Neural cell (in vitro differentiated cells): ENCODE measurements at regions not wholly inside any gene's neighbourhood (a gene's known extent, or its start where the extent isn't known, plus 50 kb on each side); places are given as distances from the start of the nearest gene placed in this dataset.

Experiments
- H2AFZ ChIP-seq: fragments of 200-600, 300-800 bp; sonication (generic), shearing (Covaris generic); 2 replicates; pipeline ENCODE4 v1.6.0; 2014; ENCODE audit warnings: low read depth, mild to moderate bottlenecking, antibody characterized with exemption, low read length, moderate library complexity
- H3F3A ChIP-seq: fragments of 200-600 bp; shearing (Covaris generic); 2 replicates; pipeline ENCODE4 v1.6.1; 2016; ENCODE audit warnings: mild to moderate bottlenecking, moderate library complexity, mixed read lengths, antibody characterized with exemption, low read length; ENCODE audit not compliant: insufficient read depth, poor library complexity, severe bottlenecking
- H3K27ac ChIP-seq: fragments of 200-600, 300-800 bp; sonication (generic), shearing (Covaris generic); 2 replicates; pipeline ENCODE4 v1.5.1; 2014; ENCODE audit warnings: mild to moderate bottlenecking, low read length, moderate library complexity
- H3K27me3 ChIP-seq: fragments of 300-800, 200-600 bp; sonication (generic), shearing (Covaris generic); 2 replicates; pipeline ENCODE4 v1.6.0; 2014; ENCODE audit warnings: mild to moderate bottlenecking, low read depth, low read length, moderate library complexity; ENCODE audit not compliant: insufficient read depth
- H3K36me3 ChIP-seq: fragments of 300-800, 200-600 bp; sonication (generic), shearing (Covaris generic); 2 replicates; pipeline ENCODE4 v1.5.1; 2014; ENCODE audit warnings: mild to moderate bottlenecking, antibody characterized with exemption, low read length, moderate library complexity; ENCODE audit not compliant: insufficient read depth
- H3K4me2 ChIP-seq: fragments of 300-800, 200-600 bp; sonication (generic), shearing (Covaris generic); 2 replicates; pipeline ENCODE4 v1.6.0; 2014; ENCODE audit warnings: mild to moderate bottlenecking, low read length
- H3K4me3 ChIP-seq: fragments of 300-800, 200-600 bp; sonication (generic), shearing (Covaris generic); 2 replicates; pipeline ENCODE4 v1.5.1; 2014; ENCODE audit warnings: mild to moderate bottlenecking, low read length, moderate library complexity
- H3K79me2 ChIP-seq: fragments of 200-600 bp; shearing (Covaris generic); replicated peaks from 2 replicates; pipeline ENCODE4 v1.6.0; 2014; ENCODE audit warnings: mild to moderate bottlenecking, low read length, moderate library complexity; ENCODE audit not compliant: insufficient read depth
- H3K9ac ChIP-seq: fragments of 300-800, 200-600 bp; sonication (generic), shearing (Covaris generic); 2 replicates; pipeline ENCODE4 v1.6.1; 2016; ENCODE audit warnings: mild to moderate bottlenecking, low read length, mixed read lengths
- H3K9me2 ChIP-seq: fragments of 200-600 bp; shearing (Covaris generic); 2 replicates; pipeline ENCODE4 v1.6.1; 2016; ENCODE audit warnings: mild to moderate bottlenecking, low read length, mixed read lengths; ENCODE audit not compliant: insufficient read depth
- H3K9me3 ChIP-seq: fragments of 200-600, 300-800 bp; sonication (generic), shearing (Covaris generic); 2 replicates; pipeline ENCODE4 v1.6.1; 2016; ENCODE audit warnings: mild to moderate bottlenecking, mixed run types, low read length, moderate library complexity, mixed read lengths
- H4K20me1 ChIP-seq: fragments of 200-600 bp; shearing (Covaris generic); 2 replicates; pipeline ENCODE4 v1.6.1; 2016; ENCODE audit warnings: mild to moderate bottlenecking, mixed run types; ENCODE audit not compliant: insufficient read depth
- EP300 ChIP-seq: fragments of 450-650 bp; conservative IDR thresholded peaks from 2 replicates; pipeline ENCODE4 v1.6.1; 2014; ENCODE audit warnings: antibody characterized with exemption, mild to moderate bottlenecking, moderate library complexity; ENCODE audit not compliant: poor library complexity, severe bottlenecking
- EZH2 ChIP-seq: fragments of 200-600, 300-800 bp; shearing (Covaris generic), sonication (generic); IDR thresholded peaks from 2 replicates; pipeline ENCODE4 v1.6.1; 2014; ENCODE audit warnings: antibody characterized with exemption, low read length, borderline replicate concordance, mild to moderate bottlenecking; ENCODE audit not compliant: insufficient read depth, poor library complexity, severe bottlenecking
- MXI1 ChIP-seq: fragments of 450-650 bp; conservative IDR thresholded peaks from 2 replicates; pipeline ENCODE4 v1.6.1; 2014; ENCODE audit warnings: antibody characterized with exemption, mild to moderate bottlenecking; ENCODE audit not compliant: poor library complexity, severe bottlenecking
- POLR2AphosphoS5 ChIP-seq: IDR thresholded peaks from 2 replicates; pipeline ENCODE4 v1.6.1; 2012
- RAD21 ChIP-seq: fragments of 450-650 bp; conservative IDR thresholded peaks from 2 replicates; pipeline ENCODE4 v1.6.1; 2014; ENCODE audit warnings: antibody characterized with exemption, mild to moderate bottlenecking, moderate library complexity
- SMC3 ChIP-seq: fragments of 450-650 bp; conservative IDR thresholded peaks from 2 replicates; pipeline ENCODE4 v1.6.1; 2014; ENCODE audit warnings: antibody characterized with exemption, mild to moderate bottlenecking, moderate library complexity; ENCODE audit not compliant: poor library complexity
- TAF1 ChIP-seq: IDR thresholded peaks from 2 replicates; pipeline ENCODE4 v1.6.1; 2012; ENCODE audit warnings: low read depth
- TF ChIP-seq, protein P1 (sequence below): fragments of 450-650 bp; IDR thresholded peaks from 2 replicates; pipeline ENCODE4 v1.5.1; 2014; ENCODE audit warnings: antibody characterized with exemption, mild to moderate bottlenecking, moderate library complexity; ENCODE audit not compliant: poor library complexity, severe bottlenecking
- TF ChIP-seq, protein P2 (sequence below): IDR thresholded peaks from 2 replicates; pipeline ENCODE4 v1.6.1; 2012; ENCODE audit warnings: borderline replicate concordance

DNA sequence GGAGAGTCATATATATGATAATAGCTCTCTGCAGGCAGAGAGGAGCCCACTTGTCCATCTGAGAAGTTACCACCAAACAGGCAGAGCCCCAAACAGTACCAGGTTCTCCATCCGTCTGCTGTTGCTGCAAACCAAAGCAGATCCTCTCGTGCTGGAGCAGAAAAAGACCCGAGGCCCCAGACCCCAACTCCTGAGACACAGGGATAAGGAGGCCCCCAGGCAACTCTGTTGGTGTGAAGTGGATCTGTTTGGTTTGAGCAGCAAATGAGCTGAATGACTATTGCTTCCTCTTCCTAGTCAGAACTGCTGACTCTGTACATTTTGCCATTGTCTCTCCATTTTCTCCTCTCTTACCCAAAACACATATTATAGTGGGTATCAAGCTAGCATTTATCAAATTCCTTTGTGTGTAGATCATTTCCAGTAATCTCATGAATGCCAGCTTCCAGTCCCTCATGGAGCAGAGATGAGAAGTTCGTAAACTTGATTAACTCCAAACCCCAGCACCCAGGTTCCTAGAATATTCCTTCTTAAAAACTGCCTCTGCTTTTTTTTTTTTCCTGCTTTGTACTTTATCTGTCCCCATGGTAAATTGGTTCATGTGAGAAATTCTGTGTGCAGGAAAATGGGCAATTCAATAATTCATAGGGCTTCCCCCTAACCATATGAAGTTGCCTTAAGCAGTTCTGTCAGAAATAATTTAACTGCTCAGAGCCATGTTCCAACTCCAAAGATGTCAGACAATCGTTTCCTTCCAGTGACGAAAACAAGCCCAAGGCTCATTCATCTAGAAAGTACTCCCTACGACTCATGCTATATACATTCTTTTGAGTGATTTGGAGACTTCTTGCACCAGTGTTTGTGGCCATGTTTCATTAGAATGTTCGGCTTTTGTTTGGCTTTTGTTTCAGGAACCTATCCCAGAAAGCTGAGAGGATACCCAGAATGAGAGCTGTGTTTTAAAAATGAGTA lies 98.6 kb upstream of the ATXN3L start:
- no peaks in the 10 kb centered on the region for H3K9me2 ChIP-seq
- no peaks in the 10 kb centered on the region for H3K9me3 ChIP-seq
- no peaks in the 10 kb centered on the region for H3K36me3 ChIP-seq
- no peak overlapping the region for H2AFZ ChIP-seq
- H3K27ac ChIP-seq = no peak overlapping the region
- no peaks in the 10 kb centered on the region for H3F3A ChIP-seq
- H3K4me3 ChIP-seq = no peak overlapping the region
- H3K27me3 ChIP-seq = no peaks in the 10 kb centered on the region
- H3K9ac ChIP-seq = no peak overlapping the region
- no peak for TF ChIP-seq MXI1
- no peak for TF ChIP-seq EP300
- TF ChIP-seq TAF1 = no peak
- no peak for TF ChIP-seq RAD21
- TF ChIP-seq, protein P1, sequence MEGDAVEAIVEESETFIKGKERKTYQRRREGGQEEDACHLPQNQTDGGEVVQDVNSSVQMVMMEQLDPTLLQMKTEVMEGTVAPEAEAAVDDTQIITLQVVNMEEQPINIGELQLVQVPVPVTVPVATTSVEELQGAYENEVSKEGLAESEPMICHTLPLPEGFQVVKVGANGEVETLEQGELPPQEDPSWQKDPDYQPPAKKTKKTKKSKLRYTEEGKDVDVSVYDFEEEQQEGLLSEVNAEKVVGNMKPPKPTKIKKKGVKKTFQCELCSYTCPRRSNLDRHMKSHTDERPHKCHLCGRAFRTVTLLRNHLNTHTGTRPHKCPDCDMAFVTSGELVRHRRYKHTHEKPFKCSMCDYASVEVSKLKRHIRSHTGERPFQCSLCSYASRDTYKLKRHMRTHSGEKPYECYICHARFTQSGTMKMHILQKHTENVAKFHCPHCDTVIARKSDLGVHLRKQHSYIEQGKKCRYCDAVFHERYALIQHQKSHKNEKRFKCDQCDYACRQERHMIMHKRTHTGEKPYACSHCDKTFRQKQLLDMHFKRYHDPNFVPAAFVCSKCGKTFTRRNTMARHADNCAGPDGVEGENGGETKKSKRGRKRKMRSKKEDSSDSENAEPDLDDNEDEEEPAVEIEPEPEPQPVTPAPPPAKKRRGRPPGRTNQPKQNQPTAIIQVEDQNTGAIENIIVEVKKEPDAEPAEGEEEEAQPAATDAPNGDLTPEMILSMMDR = no peak
- TF ChIP-seq SMC3 = no peak
- TF ChIP-seq, protein P2, sequence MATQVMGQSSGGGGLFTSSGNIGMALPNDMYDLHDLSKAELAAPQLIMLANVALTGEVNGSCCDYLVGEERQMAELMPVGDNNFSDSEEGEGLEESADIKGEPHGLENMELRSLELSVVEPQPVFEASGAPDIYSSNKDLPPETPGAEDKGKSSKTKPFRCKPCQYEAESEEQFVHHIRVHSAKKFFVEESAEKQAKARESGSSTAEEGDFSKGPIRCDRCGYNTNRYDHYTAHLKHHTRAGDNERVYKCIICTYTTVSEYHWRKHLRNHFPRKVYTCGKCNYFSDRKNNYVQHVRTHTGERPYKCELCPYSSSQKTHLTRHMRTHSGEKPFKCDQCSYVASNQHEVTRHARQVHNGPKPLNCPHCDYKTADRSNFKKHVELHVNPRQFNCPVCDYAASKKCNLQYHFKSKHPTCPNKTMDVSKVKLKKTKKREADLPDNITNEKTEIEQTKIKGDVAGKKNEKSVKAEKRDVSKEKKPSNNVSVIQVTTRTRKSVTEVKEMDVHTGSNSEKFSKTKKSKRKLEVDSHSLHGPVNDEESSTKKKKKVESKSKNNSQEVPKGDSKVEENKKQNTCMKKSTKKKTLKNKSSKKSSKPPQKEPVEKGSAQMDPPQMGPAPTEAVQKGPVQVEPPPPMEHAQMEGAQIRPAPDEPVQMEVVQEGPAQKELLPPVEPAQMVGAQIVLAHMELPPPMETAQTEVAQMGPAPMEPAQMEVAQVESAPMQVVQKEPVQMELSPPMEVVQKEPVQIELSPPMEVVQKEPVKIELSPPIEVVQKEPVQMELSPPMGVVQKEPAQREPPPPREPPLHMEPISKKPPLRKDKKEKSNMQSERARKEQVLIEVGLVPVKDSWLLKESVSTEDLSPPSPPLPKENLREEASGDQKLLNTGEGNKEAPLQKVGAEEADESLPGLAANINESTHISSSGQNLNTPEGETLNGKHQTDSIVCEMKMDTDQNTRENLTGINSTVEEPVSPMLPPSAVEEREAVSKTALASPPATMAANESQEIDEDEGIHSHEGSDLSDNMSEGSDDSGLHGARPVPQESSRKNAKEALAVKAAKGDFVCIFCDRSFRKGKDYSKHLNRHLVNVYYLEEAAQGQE = no peak
- no peak for TF ChIP-seq POLR2AphosphoS5
- H3K79me2 ChIP-seq = no peaks in the 10 kb centered on the region
- H4K20me1 ChIP-seq = no peaks in the 10 kb centered on the region
- no peak overlapping the region for H3K4me2 ChIP-seq

DNA sequence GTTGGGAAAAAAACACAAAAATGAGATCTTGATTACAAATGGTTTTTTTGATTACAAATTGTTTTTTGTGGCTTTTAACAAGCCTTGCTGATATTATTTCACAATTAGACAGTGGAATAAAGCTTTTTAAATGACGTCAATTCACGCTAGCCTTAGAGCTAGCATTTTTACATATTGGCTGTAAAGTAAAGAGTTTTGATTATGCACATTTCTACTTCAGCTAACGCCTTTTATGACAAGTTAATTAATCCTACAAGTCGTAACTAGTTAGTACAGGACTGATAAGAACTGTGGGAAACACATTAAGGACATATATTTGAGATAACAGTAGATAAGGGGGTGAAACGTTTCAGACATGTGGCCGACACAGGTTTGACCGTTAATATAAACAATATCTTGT lies 95.7 kb upstream of the ATXN3L start:
- Histone ChIP-seq H4K20me1 (no peaks in the 10 kb centered on the region), H3K9ac (no peak overlapping the region), H2AFZ (no peak overlapping the region), H3F3A (no peaks in the 10 kb centered on the region), H3K36me3 (no peaks in the 10 kb centered on the region), H3K27ac (no peak overlapping the region), H3K79me2 (no peaks in the 10 kb centered on the region), H3K9me2 (no peaks in the 10 kb centered on the region), H3K4me3 (no peak overlapping the region), H3K9me3 (no peaks in the 10 kb centered on the region), H3K27me3 (no peaks in the 10 kb centered on the region), H3K4me2 (no peak overlapping the region)
- TF ChIP-seq EZH2 = no peak
- TF ChIP-seq RAD21 = no peak
- TF ChIP-seq, protein P2 = no peak
- TF ChIP-seq EP300 = no peak
- TF ChIP-seq SMC3 = no peak
- TF ChIP-seq, protein P1 = no peak
